ENCODE measurements at regions not wholly inside any gene's neighbourhood (a gene's known extent, or its start where the extent isn't known, plus 50 kb on each side); places are given as distances from the start of the nearest gene placed in this dataset.
A peak's percentile ranks its signal among the peaks of the same experiment; 100 is the strongest.

DNA sequence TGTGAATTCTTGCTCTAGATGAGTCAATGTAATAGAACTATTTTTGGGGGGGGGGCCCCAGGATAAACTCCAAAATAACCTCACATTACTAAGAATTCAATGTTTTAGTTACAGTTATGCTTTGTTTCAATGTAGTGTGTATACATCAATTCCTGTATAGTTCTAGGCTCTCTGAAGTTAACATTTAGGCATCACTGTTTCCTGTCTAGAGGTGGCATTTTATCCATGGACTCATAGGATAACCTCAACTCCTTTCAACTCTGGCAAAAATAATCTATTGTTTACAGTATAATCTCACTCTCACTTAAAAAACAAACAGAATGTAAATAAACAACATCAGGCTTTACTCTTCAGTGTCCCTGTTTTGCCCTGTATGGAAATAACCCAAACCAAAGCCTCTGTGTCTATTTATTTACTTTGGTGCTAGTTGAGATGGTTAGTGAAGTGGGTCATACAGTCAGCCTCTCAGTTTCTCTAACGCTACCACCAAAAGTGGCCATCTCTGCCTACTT is 79.3 kb upstream of the MMADHC start:
- no peak for TF ChIP-seq POLR2A (IDR thresholded peaks at IDR 0.05)
- no peak for TF ChIP-seq CTCF (IDR thresholded peaks at IDR 0.05)
- Histone ChIP-seq H3K4me3 (no peak overlapping the region), H3K27me3 (no peaks in the 10 kb centered on the region), H3K4me1 (peaks cover 0 to 2% (median 0%) of the 10 kb centered on the region in 12 donors), H3K9me3 (peaks cover 0 to 6% (median 2%) of the 10 kb centered on the region in 12 donors), H3K27ac (no peak overlapping the region), H3K36me3 (no peaks in the 10 kb centered on the region)
- intact Hi-C loops (cut with DNase I) = no loop called here
- WGBS, 4 donors = 92 to 96% (median 94%) methylated on average over 1 of the region's 1 CpG
- DNase-seq (no peak), ATAC-seq (no peak)

GRCh38 chr2:149664896-149665295 is 77.3 kb upstream of the MMADHC start:
- H3K36me3 ChIP-seq = no peaks in the 10 kb centered on the region
- peaks cover 0 to 6% (median 2%) of the 10 kb centered on the region in 12 donors for H3K9me3 ChIP-seq
- DNase-seq (no peak), ATAC-seq (no peak)
- TF ChIP-seq CTCF (IDR thresholded peaks at IDR 0.05) (no peak), POLR2A (IDR thresholded peaks at IDR 0.05) (no peak)
- no peaks in the 10 kb centered on the region for H3K27me3 ChIP-seq
- H3K27ac ChIP-seq = no peak overlapping the region
- 94 to 98% (median 96%) methylated on average over 3 of the region's 3 CpGs for WGBS, 4 donors
- intact Hi-C loops (cut with DNase I) = no loop called here
- peaks cover 0 to 2% (median 0%) of the 10 kb centered on the region in 12 donors for H3K4me1 ChIP-seq
- H3K4me3 ChIP-seq = no peak overlapping the region

- no peak for ATAC-seq
Observed at GRCh38 chr2:149662556-149662955, 75.0 kb upstream of the MMADHC start.

DNA sequence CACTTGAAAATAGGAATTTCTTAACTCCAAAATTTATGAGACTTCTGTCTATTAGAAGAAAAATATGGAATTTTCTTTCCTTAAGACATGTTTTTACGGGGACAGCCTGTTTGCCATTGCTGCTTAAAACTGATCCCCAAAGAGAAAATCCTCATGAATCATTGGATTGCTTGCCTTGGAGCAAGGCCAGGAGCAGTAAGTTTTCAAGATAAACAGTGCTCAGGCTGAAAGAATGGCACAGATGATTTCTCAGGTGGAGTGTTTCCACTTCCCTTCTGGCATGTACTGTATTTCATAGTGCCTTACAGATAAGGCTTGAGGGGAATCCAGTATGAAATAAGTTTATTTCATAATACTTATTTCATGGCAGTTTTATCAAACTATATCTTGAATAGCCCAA is 74.3 kb upstream of the MMADHC start:
- Histone ChIP-seq H3K4me3 (no peak overlapping the region), H3K27ac (no peak overlapping the region), H3K27me3 (no peaks in the 10 kb centered on the region), H3K36me3 (no peaks in the 10 kb centered on the region), H3K9me3 (peaks cover 0 to 6% (median 2%) of the 10 kb centered on the region in 12 donors), H3K4me1 (peaks cover 0 to 2% (median 0%) of the 10 kb centered on the region in 12 donors)
- ATAC-seq = peak in 2 of 4 donors; percentile 22 to 29
- TF ChIP-seq CTCF (IDR thresholded peaks at IDR 0.05) = no peak
- TF ChIP-seq POLR2A (IDR thresholded peaks at IDR 0.05) = no peak
- WGBS, 4 donors = 49 to 59% (median 53%) methylated on average over 1 of the region's 1 CpG
- DNase-seq = no peak
- intact Hi-C loops (cut with DNase I) = no loop called here

More at GRCh38 chr2:149662556-149662955, 75.0 kb upstream of the MMADHC start:
- Histone ChIP-seq H3K4me1 (peaks cover 0 to 2% (median 0%) of the 10 kb centered on the region in 12 donors), H3K9me3 (peaks cover 0 to 6% (median 2%) of the 10 kb centered on the region in 12 donors), H3K27me3 (no peaks in the 10 kb centered on the region), H3K36me3 (no peaks in the 10 kb centered on the region), H3K27ac (no peak overlapping the region), H3K4me3 (no peak overlapping the region)
- DNase-seq = no peak
- intact Hi-C loops (cut with DNase I) = no loop called here
- TF ChIP-seq POLR2A (IDR thresholded peaks at IDR 0.05) (no peak), CTCF (IDR thresholded peaks at IDR 0.05) (no peak)
